ENCODE measurements at regions not wholly inside any gene's neighbourhood (a gene's known extent, or its start where the extent isn't known, plus 50 kb on each side); places are given as distances from the start of the nearest gene placed in this dataset.

DNA sequence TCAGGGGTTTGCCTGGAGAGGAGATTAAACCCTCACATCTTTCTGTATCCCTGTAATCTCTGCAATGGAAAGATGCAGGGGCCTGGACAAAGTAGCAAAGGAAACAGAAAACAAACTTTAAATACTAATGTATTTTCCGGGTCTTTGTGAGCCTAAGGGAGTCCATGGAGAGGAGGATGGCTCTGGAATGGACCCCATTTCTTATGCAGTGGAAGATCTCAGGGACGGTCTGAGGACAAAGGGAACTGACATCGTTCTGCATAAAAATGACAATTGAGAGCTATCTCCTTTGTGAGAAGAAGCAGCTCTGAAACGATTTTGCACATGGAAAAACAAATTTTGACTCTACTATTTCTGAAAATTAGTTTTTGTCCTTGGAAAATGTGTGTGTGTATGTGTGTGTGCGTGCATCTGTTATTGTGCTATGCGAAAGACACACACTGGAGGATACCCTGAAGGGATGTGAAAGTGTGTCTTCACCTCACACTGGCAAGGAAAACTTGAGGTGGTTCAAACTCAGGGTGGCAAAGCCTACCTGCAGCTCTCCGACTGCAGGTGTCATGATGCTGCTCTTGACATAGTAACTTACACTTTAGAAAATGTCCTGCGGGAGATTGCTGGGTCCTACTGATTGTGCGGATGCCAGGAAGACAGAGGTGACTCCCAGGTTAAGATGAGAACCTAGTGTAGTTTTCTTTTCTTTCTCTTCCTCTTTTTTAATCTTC, 126.4 kb upstream of the JADE1 start:
- TF ChIP-seq, protein P1, sequence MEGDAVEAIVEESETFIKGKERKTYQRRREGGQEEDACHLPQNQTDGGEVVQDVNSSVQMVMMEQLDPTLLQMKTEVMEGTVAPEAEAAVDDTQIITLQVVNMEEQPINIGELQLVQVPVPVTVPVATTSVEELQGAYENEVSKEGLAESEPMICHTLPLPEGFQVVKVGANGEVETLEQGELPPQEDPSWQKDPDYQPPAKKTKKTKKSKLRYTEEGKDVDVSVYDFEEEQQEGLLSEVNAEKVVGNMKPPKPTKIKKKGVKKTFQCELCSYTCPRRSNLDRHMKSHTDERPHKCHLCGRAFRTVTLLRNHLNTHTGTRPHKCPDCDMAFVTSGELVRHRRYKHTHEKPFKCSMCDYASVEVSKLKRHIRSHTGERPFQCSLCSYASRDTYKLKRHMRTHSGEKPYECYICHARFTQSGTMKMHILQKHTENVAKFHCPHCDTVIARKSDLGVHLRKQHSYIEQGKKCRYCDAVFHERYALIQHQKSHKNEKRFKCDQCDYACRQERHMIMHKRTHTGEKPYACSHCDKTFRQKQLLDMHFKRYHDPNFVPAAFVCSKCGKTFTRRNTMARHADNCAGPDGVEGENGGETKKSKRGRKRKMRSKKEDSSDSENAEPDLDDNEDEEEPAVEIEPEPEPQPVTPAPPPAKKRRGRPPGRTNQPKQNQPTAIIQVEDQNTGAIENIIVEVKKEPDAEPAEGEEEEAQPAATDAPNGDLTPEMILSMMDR (IDR thresholded peaks at IDR 0.05), result no peak
- no peak for TF ChIP-seq POLR2AphosphoS5 (IDR thresholded peaks at IDR 0.05)
- no peak for TF ChIP-seq POLR2A (IDR thresholded peaks at IDR 0.05)

Data from breast epithelium (tissue), 3 donors.